Testis (tissue), 2 donors: ENCODE measurements at regions not wholly inside any gene's neighbourhood (a gene's known extent, or its start where the extent isn't known, plus 50 kb on each side); places are given as distances from the start of the nearest gene placed in this dataset.

Experiments used
- POLR2A ChIP-seq: fragments of 450-650 bp; IDR thresholded peaks from one replicate; pipeline ENCODE4 v1.6.1; 2017; ENCODE audit warnings: antibody characterized with exemption, mild to moderate bottlenecking, moderate library complexity
- TF ChIP-seq, protein P1 (sequence below), 3 experiments: fragments of 450-650 bp in 2 of 3; fragments of 200-600 bp in 1 of 3; sonication (generic) in 1 of 3; IDR thresholded peaks; one replicate each; pipeline ENCODE4 v1.5.1; 2016 to 2019; ENCODE audit warnings: antibody characterized with exemption in 3 of 3, mild to moderate bottlenecking in 2 of 3, moderate library complexity in 1 of 3

DNA sequence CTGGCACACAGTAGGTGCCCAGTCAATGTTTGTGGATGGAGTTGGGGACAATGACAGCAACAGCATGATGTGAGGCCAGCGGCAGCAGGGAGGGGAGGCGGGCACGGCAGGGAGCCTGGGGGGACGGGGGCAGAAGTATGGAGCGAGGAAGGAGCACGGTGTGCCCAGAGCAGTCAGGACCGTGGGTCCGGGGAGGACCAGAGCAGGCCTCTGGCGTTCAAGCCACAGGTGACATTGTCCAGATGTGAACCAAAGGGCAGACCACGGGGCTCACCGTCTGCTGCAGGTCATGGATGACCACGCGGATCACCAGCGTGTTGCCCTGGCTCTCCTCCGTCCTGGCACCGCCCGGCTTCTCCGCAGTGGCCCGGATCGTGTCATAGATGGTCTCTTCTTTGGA is 105.5 kb downstream of the SHANK2 start:
- TF ChIP-seq, protein P1, sequence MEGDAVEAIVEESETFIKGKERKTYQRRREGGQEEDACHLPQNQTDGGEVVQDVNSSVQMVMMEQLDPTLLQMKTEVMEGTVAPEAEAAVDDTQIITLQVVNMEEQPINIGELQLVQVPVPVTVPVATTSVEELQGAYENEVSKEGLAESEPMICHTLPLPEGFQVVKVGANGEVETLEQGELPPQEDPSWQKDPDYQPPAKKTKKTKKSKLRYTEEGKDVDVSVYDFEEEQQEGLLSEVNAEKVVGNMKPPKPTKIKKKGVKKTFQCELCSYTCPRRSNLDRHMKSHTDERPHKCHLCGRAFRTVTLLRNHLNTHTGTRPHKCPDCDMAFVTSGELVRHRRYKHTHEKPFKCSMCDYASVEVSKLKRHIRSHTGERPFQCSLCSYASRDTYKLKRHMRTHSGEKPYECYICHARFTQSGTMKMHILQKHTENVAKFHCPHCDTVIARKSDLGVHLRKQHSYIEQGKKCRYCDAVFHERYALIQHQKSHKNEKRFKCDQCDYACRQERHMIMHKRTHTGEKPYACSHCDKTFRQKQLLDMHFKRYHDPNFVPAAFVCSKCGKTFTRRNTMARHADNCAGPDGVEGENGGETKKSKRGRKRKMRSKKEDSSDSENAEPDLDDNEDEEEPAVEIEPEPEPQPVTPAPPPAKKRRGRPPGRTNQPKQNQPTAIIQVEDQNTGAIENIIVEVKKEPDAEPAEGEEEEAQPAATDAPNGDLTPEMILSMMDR (IDR thresholded peaks at IDR 0.05), result no peak
- TF ChIP-seq POLR2A, result no peak
